GM21367 (cell line): ENCODE measurements at regions not wholly inside any gene's neighbourhood (a gene's known extent, or its start where the extent isn't known, plus 50 kb on each side); places are given as distances from the start of the nearest gene placed in this dataset.
"Not testable (repeated sequence)": the region's sequence is repeated elsewhere in the genome, so short reads cannot be mapped to it uniquely, and the experiment has no call there.

Experiments used
- ATAC-seq: cut with Tn5 transposase; IDR thresholded peaks from one replicate; pipeline ENCODE4 v1.9.1; 2021; ENCODE audit not compliant: unreplicated experiment

DNA sequence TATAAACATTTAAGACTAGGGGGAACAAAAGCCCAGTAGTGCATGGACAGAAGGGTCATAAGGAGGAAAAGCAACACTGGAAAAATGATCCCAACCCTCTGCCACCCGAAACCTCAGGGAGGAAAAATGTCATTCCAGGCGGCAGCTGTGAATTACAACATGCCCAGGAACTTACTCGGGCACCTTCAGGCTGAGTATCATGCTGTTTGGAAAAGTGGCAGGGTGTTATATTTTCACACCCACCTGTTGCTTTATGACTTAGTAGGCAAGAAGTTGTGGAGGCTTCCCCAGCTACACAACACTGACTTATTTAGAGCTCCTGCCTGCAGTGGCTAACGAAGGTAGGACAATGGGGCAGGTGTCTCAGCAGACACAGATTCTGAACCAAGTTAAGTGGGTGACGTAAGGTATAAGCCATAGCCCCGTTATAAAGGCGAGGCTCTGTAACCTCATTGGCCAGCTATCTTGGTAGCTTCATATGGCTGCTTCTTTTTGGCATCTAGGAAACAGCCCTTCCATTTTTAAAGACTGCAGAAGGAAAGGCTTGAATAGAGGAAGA is 96.1 kb upstream of the IFNG-AS1 start:
- ATAC-seq = no peak

GRCh38 chr12:67900418-67900817 is 88.8 kb upstream of the IFNG-AS1 start:
- ATAC-seq = not testable (repeated sequence)

- no peak for ATAC-seq
Observed at GRCh38 chr12:67909091-67909531, 80.1 kb upstream of the IFNG-AS1 start.

- ATAC-seq = no peak
Observed at GRCh38 chr12:67909681-67910080, 79.6 kb upstream of the IFNG-AS1 start.

DNA sequence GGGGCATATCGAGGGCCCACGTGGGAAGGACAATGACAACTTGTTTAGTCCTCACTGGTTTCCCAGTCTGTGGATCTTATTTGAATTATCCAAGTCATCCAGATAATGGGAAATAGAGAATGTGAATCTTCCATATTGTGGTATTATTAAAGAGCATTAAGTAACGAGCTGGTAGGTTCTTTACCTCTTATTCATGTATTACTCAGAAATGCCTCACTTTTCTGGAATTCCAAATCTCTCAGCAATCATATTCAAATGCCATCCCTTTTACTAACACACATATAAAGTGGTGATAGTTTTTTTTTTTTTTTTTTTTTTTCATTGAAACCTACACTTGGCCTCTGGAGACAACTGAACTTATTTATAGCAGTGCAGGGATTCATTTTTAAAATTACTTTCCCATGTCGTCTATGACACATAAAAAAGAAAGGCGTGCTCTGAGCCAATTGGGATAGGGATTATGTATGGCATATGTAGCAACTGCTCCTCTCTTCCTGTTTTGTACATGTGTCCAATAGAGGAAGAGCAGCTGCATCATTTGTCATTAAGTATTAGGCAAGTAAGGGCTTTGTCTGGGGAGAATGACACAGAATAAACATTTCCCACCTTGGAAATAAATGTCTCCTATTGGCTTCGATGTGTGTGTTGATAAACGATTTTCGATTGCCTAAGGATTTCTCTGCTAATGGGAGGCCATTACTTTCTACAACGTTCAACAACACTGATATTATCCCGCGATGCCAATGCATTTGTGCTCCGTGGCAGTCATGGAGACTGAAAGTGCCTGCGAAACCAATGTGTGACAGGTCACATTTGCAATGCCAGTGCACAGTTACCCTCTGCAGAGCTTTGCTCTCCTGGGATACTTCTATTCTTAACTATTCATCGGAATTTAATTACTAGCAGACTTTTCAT is 78.6 kb upstream of the IFNG-AS1 start:
- no peak for ATAC-seq

GRCh38 chr12:67911275-67911600 is 78.0 kb upstream of the IFNG-AS1 start:
- no peak for ATAC-seq

DNA sequence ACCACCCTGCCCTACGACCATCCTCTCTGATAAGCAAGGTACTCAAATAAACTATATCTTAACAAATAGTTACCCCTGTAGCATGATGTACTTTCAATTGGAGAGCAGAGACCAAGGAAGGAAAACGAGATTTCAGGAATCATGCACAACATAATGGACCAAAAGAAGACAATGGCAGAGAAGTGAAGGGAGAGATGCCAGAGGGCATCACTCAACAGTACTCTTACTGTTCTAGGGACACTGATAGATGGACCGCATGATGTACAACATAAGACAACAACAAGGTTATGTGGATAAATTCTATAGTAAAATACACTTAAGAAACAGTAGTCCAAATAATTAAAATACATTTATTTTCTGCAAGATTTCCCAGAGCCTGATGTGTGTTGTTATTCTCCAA is 77.5 kb upstream of the IFNG-AS1 start:
- no peak for ATAC-seq

DNA sequence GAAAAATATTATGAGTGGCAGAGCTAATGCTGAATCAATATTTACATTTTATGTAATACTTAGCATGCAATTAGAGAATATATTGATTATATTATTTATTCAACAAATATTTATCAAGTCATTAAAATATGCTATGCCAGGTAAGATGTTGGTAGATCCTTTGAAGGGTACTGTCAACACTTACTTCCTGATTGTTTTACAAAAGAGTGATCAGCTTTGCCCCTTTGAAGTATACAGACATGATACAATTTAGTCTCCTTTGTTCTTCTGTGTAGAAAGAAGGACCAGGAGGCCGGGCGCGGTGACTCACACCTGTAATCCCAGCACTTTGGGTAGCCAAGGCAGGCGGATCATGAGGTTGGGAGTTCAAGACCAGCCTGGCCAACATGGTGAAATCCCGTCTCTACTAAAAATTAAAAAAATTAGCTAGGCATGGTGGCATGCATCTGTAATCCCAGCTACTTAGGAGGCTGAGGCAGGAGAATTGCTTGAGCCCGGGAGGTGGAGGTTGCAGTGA is 73.9 kb upstream of the IFNG-AS1 start:
- ATAC-seq = no peak

DNA sequence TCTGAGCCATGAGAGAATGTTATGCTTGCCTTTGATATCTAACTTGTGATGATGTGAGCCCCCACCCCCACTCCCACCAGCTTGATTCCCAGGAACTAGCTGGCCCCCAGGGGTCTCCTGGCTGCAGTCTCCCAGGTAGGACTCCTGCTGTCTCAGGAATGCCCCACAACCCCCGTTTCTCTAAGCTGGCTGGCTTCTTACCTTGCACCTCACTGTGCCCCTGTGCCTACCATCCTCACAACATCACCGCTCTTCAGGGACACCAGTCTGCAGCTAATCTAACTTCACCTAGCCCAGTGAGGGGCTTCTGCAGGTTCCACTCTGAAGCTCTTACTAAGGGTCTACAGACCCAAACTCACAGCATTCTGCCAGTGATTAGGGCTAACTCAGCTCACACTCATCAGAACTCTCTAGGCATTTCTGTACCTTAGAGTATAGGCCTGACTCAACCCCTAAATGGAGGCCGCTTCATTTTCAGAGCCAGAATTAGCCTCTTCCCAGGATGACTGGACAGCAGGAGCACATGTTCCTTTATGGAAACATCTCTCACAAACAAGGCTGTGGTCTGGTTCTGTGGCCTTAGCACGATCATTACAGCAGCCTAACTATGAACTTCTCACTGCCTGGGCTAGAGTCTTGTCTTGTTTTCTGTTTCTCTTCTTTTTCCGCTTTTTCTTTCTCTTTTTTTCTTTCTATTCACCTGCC is 72.8 kb upstream of the IFNG-AS1 start:
- ATAC-seq = no peak

- ATAC-seq = no peak
Observed at GRCh38 chr12:67917811-67918210, 71.4 kb upstream of the IFNG-AS1 start.

- ATAC-seq = no peak
Observed at GRCh38 chr12:67918441-67918840, 70.8 kb upstream of the IFNG-AS1 start.

GRCh38 chr12:67919406-67919805 is 69.8 kb upstream of the IFNG-AS1 start:
- no peak for ATAC-seq

DNA sequence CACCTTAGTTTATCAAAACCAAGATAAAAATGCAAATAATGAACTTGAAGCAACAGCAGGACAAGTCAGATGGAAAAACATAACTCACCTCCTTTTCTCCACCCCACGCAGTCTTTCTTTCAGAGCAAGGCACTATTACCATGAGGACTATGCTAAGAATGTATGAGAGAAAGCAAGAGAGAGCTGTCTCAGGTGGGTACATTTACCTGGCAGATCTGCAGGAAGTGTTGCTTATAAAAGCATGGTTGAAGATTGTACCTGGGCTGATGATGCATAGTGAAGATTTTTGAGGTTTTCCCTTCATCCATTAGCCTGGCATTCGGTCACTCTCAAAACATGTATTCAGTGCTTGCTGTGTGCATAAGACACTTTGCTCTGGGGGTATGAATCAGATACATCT is 68.8 kb upstream of the IFNG-AS1 start:
- no peak for ATAC-seq

GRCh38 chr12:67921286-67921685 is 68.0 kb upstream of the IFNG-AS1 start:
- ATAC-seq = no peak

DNA sequence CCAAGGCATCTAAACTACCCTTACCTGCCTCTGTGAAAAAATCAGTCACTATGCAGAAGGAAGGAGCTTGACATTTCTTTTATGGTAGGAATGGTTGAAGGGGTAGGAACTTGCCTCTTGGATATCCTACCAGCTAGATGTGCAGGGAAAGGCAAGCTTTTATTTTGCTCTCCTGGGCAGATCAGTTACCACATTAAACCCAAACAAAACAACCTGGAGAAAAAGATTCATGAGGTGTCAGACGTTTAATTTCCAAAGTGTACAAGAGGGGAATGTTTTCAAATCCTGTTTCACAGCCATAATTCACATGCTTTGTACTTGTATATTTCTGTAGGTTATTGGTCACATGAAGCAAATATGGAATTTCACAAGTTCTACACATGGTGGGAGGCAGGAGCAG is 67.0 kb upstream of the IFNG-AS1 start:
- no peak for ATAC-seq

DNA sequence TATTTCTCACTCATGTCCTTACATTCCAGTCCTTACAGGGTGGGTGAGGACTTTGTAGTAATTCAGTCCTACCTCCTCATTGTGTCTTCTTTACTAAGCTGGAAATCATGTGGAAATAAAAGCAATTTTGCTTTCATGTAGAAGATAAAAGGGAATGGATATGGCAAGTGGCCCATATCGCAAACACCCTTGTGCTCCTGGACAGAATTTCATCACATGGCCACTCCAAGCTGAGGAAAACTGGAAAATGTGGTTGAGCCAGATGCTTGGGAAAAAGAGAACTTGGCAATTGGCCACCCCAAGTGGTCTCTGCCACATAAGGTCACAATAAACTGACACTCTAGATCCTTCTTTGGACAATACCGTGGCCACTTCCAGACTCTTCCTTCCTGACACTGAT is 64.2 kb upstream of the IFNG-AS1 start:
- no peak for ATAC-seq

GRCh38 chr12:67925552-67925951 is 63.7 kb upstream of the IFNG-AS1 start:
- ATAC-seq = no peak

DNA sequence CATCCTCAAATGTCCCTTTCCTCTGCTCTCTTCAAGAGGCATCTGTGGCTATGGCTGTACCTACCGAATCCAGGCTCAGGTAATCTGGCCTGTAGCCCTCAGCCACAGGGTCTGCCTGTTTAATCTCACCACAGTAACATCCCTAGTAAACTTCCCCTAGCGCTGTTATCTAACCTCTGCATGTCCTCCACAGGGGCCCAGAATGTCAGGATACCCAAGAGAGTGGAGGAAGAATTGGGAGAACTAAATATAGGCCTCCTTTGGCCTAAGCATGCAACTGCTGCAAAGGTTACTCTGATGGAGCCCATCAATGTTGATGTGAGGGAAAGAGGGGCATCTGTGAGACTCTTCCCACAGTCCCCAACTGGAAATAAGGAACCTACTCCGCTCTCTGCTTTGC is 63.2 kb upstream of the IFNG-AS1 start:
- ATAC-seq = no peak

- no peak for ATAC-seq
Observed at GRCh38 chr12:67927324-67927723, 61.9 kb upstream of the IFNG-AS1 start.

GRCh38 chr12:67927815-67928214 is 61.4 kb upstream of the IFNG-AS1 start:
- no peak for ATAC-seq

DNA sequence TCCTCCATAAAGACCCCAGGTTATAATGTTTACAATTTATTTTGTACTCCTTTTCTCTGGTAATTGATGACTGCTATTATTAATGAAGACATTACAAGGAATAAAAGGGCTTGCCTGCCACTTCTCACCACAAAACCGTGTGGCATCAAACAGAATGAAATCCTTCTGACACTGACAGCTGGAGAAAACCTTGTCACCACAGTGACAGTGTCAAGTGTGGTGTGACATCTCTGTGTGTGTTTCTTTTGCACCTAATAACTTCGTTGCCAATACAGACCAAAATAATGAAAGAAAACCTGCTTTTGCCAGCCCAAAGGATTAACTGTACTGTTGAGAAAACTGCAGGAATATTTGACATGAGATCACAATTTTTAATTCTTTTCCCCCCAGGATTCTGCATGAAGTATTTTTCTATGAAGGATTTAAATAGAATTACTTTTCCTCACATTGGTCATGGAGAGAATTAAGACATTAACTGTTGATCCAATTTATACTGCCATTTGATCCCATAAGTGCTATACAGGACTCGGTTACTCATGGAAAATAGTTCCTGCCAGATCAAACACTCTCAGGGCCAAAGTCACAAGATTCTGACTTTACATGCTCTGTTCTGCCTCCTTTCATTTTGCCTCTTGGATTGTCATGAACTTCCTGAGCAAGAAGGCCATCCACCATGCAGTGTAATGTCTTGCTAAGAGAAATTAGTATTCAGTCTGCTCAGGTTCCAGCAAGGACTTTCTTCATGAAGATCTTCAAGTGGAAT is 60.4 kb upstream of the IFNG-AS1 start:
- no peak for ATAC-seq
